GM19467 (cell line): ENCODE measurements at regions not wholly inside any gene's neighbourhood (a gene's known extent, or its start where the extent isn't known, plus 50 kb on each side); places are given as distances from the start of the nearest gene placed in this dataset.
"Not testable (repeated sequence)": the region's sequence is repeated elsewhere in the genome, so short reads cannot be mapped to it uniquely, and the experiment has no call there.

Experiments used
- ATAC-seq: cut with Tn5 transposase; IDR thresholded peaks from one replicate; pipeline ENCODE4 v1.9.1; 2021; ENCODE audit warnings: mild to moderate bottlenecking, moderate library complexity; ENCODE audit not compliant: unreplicated experiment

DNA sequence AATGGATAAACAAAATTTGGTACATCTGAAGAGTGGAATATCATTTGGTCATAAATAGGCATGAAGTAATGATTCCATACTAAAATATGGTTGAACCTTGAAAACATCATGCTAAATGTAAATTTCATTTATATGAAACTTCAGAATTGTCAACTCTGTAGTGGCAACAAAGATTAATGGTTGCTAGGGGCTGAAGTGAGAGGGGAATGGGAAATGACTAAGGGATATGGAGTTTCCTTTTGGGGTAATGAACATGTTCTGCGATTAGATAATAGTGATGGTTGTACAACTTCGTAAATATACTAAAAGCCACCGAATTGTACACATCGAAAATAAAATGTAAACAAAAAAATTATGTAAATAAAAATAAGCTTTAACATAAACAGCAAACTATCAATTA lies 384.1 kb upstream of the STEAP1 start:
- no peak for ATAC-seq

DNA sequence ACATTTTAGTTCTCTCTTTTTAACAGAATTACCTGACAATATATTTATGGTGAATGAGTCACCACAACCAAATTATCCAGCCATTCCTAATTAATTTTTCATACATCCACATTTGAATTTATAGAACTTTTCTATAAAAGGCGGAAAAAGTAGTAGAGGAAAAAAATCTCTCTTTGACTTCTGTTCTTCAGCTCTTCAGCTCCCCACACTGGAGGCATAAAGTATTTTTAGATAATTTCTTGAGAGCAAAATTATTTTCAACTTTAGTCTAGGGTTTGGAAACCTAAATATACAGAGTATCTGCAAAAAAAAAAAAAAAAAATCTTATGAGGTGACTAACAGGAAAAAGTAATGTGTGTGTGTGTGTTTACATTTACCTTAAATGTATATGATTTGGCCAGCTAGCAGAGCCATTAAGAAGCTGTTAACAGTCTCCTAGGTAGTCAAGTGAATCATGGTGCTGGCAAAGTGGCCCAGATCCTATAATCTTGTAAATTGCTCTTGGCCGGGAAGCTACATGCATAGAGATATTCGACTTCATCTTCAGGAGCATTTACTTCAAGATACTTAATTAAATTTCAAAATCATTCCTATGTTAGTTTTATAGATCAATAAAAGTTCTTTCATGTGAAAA lies 383.1 kb upstream of the STEAP1 start:
- no peak for ATAC-seq

DNA sequence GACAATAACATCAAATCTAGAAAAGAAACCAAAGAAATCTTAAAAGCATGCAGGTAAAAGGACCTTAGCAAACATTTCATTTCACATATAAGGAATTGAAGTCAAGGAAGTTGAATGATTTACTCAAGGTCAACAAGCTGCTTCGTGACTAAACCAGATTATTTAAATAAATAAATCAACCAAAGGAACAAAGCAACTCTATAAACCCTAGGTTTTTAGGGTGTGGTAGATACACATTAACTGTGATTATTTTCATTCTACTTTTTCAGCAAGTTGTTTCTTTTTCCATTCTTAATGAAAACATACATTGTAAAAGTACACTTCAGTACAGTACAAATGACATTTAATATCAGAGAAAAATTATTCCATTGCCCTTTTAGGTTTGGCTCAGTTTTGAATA lies 382.0 kb upstream of the STEAP1 start:
- no peak for ATAC-seq

DNA sequence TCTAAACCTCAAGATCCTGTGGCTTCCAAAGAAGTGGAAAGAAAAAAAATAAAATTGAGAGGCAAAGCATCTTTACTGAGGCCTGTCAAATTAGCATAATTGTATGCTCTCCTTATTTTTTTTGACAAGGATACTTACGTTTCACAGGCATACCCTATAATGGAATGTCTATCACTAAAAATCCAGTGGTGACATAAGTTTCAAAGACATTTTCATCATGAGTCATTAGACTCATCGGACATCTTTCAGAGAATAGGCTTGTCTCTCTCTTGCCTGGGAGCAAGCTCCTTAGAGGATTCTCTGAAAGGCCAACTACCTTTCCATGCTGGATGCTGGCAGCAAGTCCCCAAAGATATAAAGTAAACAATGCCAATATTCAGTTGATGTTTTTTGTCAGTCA lies 380.7 kb upstream of the STEAP1 start:
- ATAC-seq: no peak

DNA sequence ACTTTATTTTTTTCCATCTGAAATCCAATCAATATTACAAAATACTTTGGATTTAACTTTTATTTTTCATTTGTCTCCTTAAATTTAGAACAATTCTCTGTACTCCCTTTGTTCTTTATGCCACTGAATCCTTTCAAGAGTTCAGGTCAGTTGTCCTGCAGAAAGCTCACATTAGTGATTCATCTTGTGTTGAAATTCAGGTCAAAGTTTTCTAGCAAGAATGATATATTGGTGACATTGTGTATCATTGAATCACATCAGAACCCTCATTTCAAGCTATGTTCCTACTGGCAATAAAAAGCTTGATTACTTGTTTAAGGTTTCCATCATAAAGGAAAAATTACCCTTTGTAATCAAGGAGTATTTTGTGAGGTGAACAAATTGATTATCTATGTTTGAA lies 378.8 kb upstream of the STEAP1 start:
- ATAC-seq: no peak

DNA sequence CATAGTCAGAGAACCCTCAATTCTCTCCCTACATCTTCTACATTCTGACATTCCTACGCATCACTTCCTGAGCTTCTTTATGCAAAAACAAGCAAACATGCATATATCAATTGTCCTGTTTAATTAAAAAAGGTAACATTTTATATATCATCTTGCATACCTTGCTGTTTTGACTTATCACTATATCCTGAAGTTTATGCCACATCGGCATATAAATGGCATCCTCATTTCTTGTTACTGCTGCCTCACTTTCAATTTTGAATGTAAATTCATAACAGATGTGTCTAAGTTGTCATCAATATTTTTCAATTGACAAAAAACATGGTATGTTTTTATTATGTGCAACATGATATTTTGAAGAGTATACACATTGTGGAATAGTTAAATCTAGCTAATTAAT lies 377.3 kb upstream of the STEAP1 start:
- no peak for ATAC-seq

DNA sequence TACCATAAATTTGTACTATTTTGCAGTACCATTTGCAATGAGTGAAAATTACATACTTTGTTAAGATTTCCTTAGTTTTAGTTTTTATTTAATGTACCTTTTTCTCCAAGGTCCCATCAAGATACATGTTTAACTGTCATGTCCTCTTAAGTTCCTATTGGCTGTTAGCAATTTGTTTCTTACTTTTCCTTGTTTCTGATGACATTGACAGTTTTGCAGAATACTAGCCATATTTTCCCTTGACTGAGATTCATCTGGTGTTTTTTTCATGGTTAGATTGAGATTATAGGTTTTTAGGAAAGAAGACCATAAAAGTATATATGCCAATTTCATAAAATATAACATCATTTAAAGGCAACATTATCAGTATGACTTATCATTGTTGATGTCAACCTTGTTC lies 376.8 kb upstream of the STEAP1 start:
- no peak for ATAC-seq

DNA sequence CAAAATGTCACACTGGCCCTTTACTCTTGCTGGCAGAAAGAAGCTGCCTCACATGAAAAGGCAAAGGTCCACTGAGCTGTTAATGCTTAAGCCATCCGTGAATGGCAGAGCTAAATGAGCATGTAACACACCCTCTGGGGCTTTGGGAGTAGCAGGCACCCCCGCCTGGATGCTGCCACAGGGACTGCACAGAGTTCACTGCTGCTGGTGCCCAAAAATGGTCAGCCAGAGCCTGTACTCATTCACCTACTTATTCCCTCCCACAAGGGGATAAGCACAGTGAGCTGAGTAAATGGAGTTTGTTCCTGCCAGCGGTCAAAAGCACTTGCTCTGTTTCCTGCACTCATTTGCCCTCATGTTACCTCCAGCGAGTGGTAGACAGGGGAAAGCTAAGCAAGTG lies 374.0 kb upstream of the STEAP1 start:
- no peak for ATAC-seq

DNA sequence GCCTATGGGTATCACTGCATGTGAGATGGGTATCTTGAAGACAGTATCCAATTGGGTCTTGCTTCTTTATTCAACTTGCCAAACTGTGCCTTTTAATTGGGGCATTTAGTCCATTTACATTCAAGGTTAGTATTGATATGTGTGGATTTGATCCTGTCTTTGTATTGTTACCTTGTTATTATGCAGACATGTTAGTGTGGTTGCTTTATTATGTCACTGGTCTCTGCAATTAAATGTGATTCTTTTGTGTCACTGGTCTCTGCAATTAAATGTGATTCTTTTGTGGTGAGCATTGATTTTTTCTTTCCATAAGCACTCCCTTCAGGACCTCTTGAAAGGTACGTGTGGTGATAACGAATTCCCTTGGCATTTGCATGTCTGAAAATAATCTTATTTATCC lies 357.8 kb upstream of the STEAP1 start:
- no peak for ATAC-seq

DNA sequence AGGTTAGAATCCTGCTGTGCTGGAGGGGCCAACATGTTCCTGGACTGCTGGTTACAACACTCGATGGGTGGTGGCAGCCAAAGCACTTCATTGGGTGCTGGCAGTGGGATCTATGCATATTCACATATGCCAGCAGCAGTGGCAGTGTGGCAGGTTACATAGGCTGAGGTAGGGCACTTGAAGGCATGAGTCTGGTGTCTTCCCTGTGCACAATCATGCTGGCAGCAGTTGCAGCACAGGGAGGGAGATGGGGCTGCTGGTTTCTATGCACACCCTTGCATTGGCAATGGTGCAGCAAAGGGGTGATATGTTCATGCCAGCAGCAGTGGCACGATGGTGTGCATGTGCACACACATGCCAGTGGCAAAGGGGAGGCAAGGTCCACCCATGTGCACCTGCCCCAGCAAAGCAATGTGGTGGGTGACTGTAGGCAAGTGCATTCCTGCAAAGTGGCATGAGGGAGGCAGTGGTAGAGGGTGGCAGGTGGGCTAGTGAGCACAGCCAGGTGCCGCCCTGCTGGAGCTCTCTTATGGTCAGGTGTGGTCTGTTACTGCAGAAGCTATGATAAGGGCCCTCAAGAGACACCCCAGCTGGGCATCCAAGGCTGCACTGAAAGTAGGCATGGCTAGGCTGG lies 356.2 kb upstream of the STEAP1 start:
- no peak for ATAC-seq

DNA sequence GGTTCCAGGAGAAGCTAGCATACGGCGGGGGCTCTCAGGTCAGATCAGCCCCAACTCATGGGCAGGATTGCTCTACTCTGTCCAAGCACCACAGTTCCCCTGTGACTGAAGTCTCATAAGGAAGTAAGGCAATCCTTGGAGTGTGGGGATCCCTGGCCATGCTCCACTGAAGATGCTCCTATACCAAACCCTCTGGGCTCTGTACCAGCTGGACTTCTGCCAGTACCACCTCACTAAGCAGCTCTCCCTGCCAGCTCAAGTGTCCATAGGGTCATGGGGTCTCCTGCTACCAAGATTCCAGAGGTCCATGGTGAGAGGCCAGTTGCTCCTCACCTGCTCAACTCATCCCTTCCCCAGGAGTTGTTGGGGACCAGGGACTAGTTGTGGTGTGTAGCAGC lies 355.7 kb upstream of the STEAP1 start:
- ATAC-seq: no peak

DNA sequence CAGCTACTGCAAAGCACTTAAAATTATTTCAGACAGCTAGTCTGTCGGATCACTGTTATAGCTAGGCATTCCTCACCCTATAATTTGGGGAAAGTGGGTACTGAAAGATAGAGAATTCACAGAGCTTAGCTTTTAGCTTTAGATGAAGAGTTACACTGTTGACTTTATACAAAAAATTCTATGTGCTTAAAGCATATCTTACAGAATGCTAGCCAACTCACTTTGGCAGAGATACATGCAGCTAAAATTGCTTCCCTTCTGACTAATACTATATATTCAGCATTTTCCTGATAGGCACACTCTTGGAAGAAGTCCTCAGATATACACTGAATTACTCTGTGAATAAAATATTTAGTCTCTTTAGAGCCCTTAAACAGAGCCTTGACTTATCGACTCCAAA lies 353.5 kb upstream of the STEAP1 start:
- no peak for ATAC-seq

DNA sequence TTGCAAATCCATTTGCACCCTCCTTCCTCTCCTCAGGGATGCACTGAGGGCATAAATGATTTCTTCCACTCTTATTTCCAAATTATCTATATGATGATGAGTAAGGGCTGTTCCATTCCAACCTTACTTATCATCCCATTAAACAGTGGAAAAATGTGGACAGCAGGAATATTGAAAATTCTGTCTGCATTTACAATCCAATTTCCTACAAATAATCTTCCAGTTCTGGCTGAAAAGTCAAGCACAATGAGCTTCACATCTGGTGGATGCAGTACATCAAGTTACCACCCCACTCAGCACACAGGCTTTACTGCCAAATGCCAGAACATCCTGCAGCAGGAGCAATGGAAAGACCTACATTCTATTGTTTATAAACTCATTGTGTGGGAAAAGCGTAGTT lies 345.0 kb upstream of the STEAP1 start:
- ATAC-seq: no peak

DNA sequence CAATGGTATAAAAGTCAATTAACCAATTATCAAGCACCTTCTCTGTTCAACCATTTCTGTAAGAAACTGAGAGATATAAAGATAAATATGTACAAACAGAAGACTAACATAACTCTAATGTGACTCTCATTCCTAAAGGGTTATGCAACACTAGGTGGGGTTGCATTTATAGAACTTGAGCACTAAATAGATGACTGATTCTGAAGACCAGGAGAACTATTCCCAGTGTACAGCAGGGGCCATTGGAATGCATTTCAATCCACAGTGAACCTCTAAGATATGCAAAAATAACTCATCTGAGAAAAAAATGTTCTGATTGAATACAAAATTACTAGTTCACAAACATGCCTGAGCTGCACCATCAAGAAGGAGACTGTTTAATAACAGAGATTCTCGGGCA lies 341.2 kb upstream of the STEAP1 start:
- no peak for ATAC-seq

DNA sequence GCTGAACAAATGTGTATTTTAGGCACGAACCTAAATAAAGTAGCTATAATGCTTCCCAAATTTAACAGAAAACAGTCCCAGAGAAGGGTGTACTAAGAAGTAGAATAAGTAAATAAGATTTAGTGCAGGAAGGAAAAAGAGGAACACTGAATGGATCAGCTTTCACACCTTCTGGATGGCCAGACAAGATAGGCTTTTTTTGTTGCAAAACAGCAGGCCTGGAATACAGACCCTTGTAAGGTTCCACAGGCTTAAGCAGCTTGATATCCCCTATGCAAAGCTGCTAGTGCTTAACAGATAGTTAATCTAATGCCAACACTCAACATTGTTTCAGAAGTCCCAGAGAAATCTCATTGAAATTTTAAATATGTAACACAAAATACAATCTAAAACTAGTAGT lies 328.1 kb upstream of the STEAP1 start:
- no peak for ATAC-seq

DNA sequence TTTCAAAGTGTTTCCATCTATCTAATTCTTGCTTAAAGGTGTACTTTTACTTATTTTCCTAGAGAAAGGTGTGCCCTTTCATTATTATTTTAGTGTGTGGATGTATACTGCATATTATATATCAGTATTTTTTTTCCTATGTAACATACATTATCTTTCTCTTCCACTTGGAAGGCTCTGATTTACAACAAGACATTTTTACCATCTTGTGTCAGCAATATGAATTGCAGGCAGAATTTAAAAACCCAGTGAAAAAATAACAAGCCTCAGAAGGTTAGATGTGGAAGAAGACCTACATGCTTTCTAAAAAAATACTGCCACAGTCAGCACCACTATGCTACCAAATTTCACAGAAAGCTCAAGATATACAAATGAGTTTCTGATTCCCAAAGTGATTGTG lies 327.7 kb upstream of the STEAP1 start:
- no peak for ATAC-seq

DNA sequence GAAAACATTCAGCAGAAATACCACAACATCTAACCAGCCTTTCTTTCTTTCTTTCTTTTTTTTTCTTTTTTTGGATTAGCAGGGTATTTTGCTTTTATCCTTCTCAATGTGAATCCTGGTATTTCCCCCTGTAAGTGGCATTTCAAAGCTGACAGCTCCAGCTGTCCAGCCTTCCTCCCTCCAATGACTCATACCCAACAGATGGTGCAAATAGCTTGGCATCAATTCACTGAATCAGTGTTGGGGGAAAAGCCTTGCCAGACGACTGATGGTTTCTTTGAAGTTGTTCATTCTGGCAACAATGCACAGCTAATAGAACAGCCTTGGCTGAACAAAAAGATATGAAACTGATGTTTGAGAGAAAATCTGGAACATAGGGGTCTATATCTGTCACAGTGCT lies 316.8 kb upstream of the STEAP1 start:
- ATAC-seq: no peak

DNA sequence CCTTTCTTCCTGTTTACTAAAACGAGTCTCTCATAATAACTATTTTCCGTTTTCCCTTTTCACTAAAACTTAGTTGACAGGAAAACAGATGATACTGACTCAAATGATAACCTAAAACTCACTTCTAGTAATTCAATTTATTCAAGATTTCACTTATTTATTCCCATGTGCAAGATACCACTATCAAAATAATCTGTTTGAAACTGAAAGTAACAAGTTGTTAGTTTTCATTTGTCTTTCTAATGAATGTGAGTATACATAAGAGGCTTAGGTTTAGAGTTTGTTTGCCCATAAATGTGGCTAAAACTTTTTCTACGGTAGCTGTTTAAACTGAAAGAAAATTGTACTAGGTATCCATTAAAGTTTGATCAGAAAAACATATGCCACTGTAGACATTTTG lies 314.9 kb upstream of the STEAP1 start:
- ATAC-seq: no peak

DNA sequence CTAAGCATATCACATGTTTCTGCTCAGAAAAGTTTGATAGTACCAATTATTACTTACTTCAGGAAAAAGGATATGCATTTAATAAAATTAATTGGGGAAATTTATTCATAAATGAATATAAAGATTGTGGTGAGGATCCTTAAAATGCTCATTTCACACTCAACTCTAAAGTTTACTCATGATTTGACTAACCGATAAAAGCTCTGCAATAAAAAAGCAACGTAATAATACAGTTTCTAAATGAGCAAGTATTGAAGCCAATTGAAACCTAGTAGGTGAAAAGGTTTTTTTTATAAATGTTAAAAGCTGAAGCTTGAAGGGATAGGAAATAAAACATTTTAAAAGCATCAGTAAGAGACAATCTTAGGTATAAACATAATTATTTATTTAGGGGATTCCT lies 308.3 kb upstream of the STEAP1 start:
- ATAC-seq: no peak

DNA sequence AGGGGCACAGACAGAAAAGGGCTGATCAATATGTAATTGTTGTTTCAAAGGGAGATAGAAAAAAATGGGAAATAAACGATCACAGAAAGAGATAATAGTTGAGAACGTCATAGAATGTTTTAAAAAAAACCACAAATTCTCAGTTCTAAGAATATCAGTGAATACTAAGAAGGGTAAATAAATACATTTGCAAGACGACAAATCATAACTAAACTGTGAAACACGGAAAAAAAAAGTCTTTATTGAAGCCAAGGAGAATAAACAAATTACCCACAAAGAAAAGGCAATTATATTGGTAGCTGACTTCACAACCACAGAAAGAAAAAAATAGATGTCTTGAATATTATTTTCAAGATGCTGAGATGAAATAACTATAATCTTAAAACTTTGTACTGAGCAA lies 305.2 kb upstream of the STEAP1 start:
- ATAC-seq: no peak

DNA sequence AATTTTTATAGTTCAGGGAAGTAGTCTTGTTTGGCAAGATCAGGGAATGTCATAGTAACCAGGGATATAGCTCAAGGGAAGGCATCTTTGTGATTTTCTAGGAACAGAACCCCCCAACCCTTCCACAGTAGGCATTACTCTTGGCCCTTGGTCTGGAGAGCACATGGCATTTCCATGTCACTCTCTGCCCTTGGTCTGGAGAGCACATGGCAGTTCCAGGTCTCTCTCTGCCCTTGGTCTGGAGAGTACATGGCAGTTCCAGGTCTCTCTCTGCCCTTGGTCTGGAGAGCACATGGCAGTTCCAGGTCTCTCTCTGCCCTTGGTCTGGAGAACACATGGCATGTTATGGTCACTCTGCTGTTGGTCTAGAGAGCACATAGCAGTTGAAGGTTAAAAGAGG lies 297.2 kb upstream of the STEAP1 start:
- ATAC-seq: not testable (repeated sequence)

DNA sequence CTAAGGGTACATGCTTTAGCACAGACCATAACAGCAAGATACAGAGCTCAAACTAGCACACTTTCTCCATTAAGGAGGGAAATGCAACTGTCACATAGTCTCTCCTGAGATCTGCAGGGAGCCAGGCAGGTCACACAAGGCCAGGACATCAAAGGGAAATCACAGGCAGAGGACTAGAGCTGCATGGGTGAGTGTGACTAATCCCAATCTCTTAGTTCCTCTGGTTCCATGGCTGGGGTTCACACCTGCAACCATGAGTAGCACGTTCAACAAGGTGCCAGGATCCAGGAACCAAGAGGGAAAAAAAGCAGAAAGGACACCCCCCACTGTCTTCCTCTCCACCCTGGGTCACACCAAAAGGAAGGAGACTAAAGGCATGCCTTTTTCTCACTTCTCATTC lies 296.5 kb upstream of the STEAP1 start:
- no peak for ATAC-seq

DNA sequence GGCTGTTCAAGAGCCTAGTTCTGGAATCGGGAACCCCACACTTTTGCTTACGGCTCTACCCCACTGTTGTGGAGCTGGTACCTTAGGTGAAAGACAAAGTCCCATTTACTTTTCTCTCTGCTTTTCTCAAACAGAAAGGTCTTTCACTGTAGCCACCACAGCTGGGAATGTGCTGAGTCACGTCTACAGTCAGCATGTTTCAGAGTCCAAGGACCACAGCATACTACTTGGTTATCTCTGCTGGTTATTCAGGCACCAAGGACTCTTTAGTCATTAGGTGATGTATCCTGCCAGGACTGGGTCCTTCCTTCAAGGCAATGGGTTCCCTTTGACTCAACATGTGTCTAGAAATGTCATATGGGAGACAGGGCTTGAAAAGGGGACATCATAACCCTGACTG lies 266.8 kb upstream of the STEAP1 start:
- ATAC-seq: no peak
